H9 (cell line): ENCODE measurements at regions not wholly inside any gene's neighbourhood (a gene's known extent, or its start where the extent isn't known, plus 50 kb on each side); places are given as distances from the start of the nearest gene placed in this dataset.

Experiments
- DNase-seq: peaks from one replicate; pipeline ENCODE4 v3.0.0-alpha.2; 2017
- H2AFZ ChIP-seq: one replicate; pipeline ENCODE4 v1.6.1; 2013; ENCODE audit warnings: mild to moderate bottlenecking, low read length, control low read depth, moderate library complexity
- H2AK5ac ChIP-seq: 2 replicates; pipeline ENCODE4 v1.6.1; 2013; ENCODE audit warnings: low read length, control low read depth, mixed read lengths; ENCODE audit not compliant: insufficient read length
- H2BK120ac ChIP-seq: one replicate; pipeline ENCODE4 v1.6.1; 2013; ENCODE audit warnings: low read depth, mild to moderate bottlenecking, low read length, control low read depth, inconsistent platforms; ENCODE audit not compliant: poor library complexity, severe bottlenecking
- H2BK12ac ChIP-seq: 2 replicates; pipeline ENCODE4 v1.6.1; 2013; ENCODE audit warnings: low read length, control low read depth, mixed read lengths, low read depth; ENCODE audit not compliant: insufficient read length
- H2BK15ac ChIP-seq: 2 replicates; pipeline ENCODE4 v1.6.1; 2013; ENCODE audit warnings: low read depth, low read length, control low read depth
- H2BK20ac ChIP-seq: one replicate; pipeline ENCODE4 v1.6.1; 2013; ENCODE audit warnings: low read depth, mild to moderate bottlenecking, low read length, control low read depth, inconsistent platforms; ENCODE audit not compliant: poor library complexity, severe bottlenecking
- H2BK5ac ChIP-seq: 2 replicates; pipeline ENCODE4 v1.6.1; 2013; ENCODE audit warnings: low read length, control low read depth, mixed read lengths; ENCODE audit not compliant: insufficient read length
- H3K14ac ChIP-seq: 2 replicates; pipeline ENCODE4 v1.6.1; 2013; ENCODE audit warnings: low read length, control low read depth; ENCODE audit not compliant: insufficient read depth
- H3K18ac ChIP-seq: 2 replicates; pipeline ENCODE4 v1.6.1; 2013; ENCODE audit warnings: low read depth, mild to moderate bottlenecking, mixed read lengths, low read length, control low read depth; ENCODE audit not compliant: insufficient read length
- H3K23ac ChIP-seq: 2 replicates; pipeline ENCODE4 v1.6.1; 2013; ENCODE audit warnings: low read length, control low read depth, mixed read lengths, low read depth; ENCODE audit not compliant: insufficient read length
- H3K23me2 ChIP-seq: 2 replicates; pipeline ENCODE4 v1.6.1; 2013; ENCODE audit warnings: low read depth, mild to moderate bottlenecking, mixed read lengths, low read length, control low read depth; ENCODE audit not compliant: insufficient read length, poor library complexity, severe bottlenecking
- H3K27ac ChIP-seq: 2 replicates; pipeline ENCODE4 v1.5.1; 2013; ENCODE audit warnings: low read length, control low read depth, mixed read lengths, low read depth; ENCODE audit not compliant: insufficient read length
- H3K27me3 ChIP-seq: 2 replicates; pipeline ENCODE4 v1.6.1; 2013; ENCODE audit warnings: low read length, control low read depth, inconsistent platforms; ENCODE audit not compliant: insufficient read depth
- H3K4ac ChIP-seq: 2 replicates; pipeline ENCODE4 v1.6.1; 2013; ENCODE audit warnings: low read depth, mild to moderate bottlenecking, control low read depth, inconsistent platforms, low read length, moderate library complexity
- H3K4me1 ChIP-seq: 2 replicates; pipeline ENCODE4 v1.6.1; 2013; ENCODE audit warnings: low read length, control low read depth, inconsistent platforms; ENCODE audit not compliant: insufficient read depth
- H3K4me2 ChIP-seq: 2 replicates; pipeline ENCODE4 v1.6.1; 2013; ENCODE audit warnings: low read length, control low read depth, mixed read lengths; ENCODE audit not compliant: insufficient read length, insufficient read depth
- H3K56ac ChIP-seq: 2 replicates; pipeline ENCODE4 v1.6.1; 2013; ENCODE audit warnings: low read depth, mild to moderate bottlenecking, mixed read lengths, low read length, control low read depth; ENCODE audit not compliant: insufficient read length
- H3K79me1 ChIP-seq: 2 replicates; pipeline ENCODE4 v1.6.1; 2013; ENCODE audit warnings: low read depth, mild to moderate bottlenecking, moderate library complexity, low read length, control low read depth, inconsistent platforms; ENCODE audit not compliant: insufficient read depth, poor library complexity, severe bottlenecking
- H3K79me2 ChIP-seq: 2 replicates; pipeline ENCODE4 v1.6.1; 2013; ENCODE audit warnings: low read length, control low read depth, inconsistent platforms; ENCODE audit not compliant: insufficient read depth
- H3K9ac ChIP-seq: 2 replicates; pipeline ENCODE4 v1.6.1; 2013; ENCODE audit warnings: low read length, control low read depth, mixed read lengths; ENCODE audit not compliant: insufficient read length; ENCODE audit errors: extremely low read depth
- H3K9me3 ChIP-seq: one replicate; pipeline ENCODE4 v1.6.1; 2013; ENCODE audit warnings: low read depth, low read length, inconsistent platforms; ENCODE audit not compliant: control insufficient read depth
- H3T11ph ChIP-seq: one replicate; pipeline ENCODE4 v1.6.1; 2013; ENCODE audit warnings: mild to moderate bottlenecking, low read length, control low read depth, inconsistent platforms
- H4K20me1 ChIP-seq: one replicate; pipeline ENCODE4 v1.6.1; 2013; ENCODE audit not compliant: control insufficient read depth, insufficient read length, insufficient read depth
- H4K5ac ChIP-seq: 2 replicates; pipeline ENCODE4 v1.6.1; 2013; ENCODE audit warnings: low read depth, mild to moderate bottlenecking, mixed read lengths, low read length, control low read depth; ENCODE audit not compliant: insufficient read length
- H4K8ac ChIP-seq: replicated peaks from 2 replicates; pipeline ENCODE4 v1.6.1; 2013; ENCODE audit warnings: low read length, control low read depth, mixed read lengths, low read depth; ENCODE audit not compliant: insufficient read length
- H4K91ac ChIP-seq: 2 replicates; pipeline ENCODE4 v1.6.1; 2013; ENCODE audit warnings: low read depth, mild to moderate bottlenecking, moderate library complexity, mixed read lengths, low read length, control low read depth; ENCODE audit not compliant: insufficient read length
- H3K27ac Mint-ChIP-seq, 3 experiments: 2 replicates in 2 of 3; 3 replicates in 1 of 3; pipeline ENCODE4 v1.8.0; 2020 to 2021; ENCODE audit warnings: mixed read lengths in 3 of 3, mild to moderate bottlenecking in 1 of 3, moderate library complexity in 1 of 3
- H3K27me3 Mint-ChIP-seq: 2 replicates; pipeline ENCODE4 v1.8.0; 2021; ENCODE audit warnings: low read depth, mild to moderate bottlenecking, moderate library complexity, mixed read lengths
- H3K36me3 Mint-ChIP-seq, 3 experiments: 2 replicates in 2 of 3; 3 replicates in 1 of 3; pipeline ENCODE4 v1.8.0; 2020 to 2021; ENCODE audit warnings: low read depth in 3 of 3, mixed read lengths in 3 of 3; ENCODE audit not compliant: insufficient read depth in 1 of 3
- H3K4me1 Mint-ChIP-seq, 2 experiments: 2 replicates each; pipeline ENCODE4 v1.8.0; 2020; ENCODE audit warnings: mixed read lengths in 2 of 2
- H3K4me3 Mint-ChIP-seq, 2 experiments: 2 replicates in 1 of 2; 3 replicates in 1 of 2; pipeline ENCODE4 v1.8.0; 2020 to 2021; ENCODE audit warnings: mild to moderate bottlenecking in 2 of 2, mixed read lengths in 2 of 2, moderate library complexity in 1 of 2
- H3K9me3 Mint-ChIP-seq, 2 experiments: 2 replicates in 1 of 2; 3 replicates in 1 of 2; pipeline ENCODE4 v1.8.0; 2020; ENCODE audit warnings: mild to moderate bottlenecking in 2 of 2, mixed read lengths in 2 of 2, moderate library complexity in 1 of 2
- CTCF ChIP-seq: fragments of 200-600 bp; sonication (generic); conservative IDR thresholded peaks from 3 replicates; pipeline ENCODE4 v1.8.0; 2021; ENCODE audit warnings: antibody characterized with exemption, mild to moderate bottlenecking
- WGBS: extraction: QIAGEN DNeasy Blood & Tissue Kit; methylation state at CpG from one replicate; pipeline ENCODE4 v1.1.7; 2013; ENCODE audit warnings: missing lambda C conversion rate, low lambda C conversion rate, mixed read lengths; ENCODE audit not compliant: insufficient read length; ENCODE audit errors: extremely low coverage; 5-methylcytosine and 5-hydroxymethylcytosine counted together

GRCh38 chr13:91196958-91197357 lies 150.5 kb upstream of the MIR17HG start:
- no peak overlapping the region for H3K4ac ChIP-seq
- no peaks in the 10 kb centered on the region for H3K79me2 ChIP-seq
- DNase-seq: no peak
- Mint-ChIP-seq H3K27me3 (no peaks in the 10 kb centered on the region), H3K4me3 (no peak overlapping the region), H3K36me3 (no peaks in the 10 kb centered on the region), H3K9me3 (no peaks in the 10 kb centered on the region), H3K27ac (no peak overlapping the region), H3K4me1 (no peaks in the 10 kb centered on the region)
- no peak overlapping the region for H3T11ph ChIP-seq
- H2BK12ac ChIP-seq: no peak overlapping the region
- no peak overlapping the region for H3K56ac ChIP-seq
- 100% methylated on average over 1 of the region's 4 CpGs for WGBS
- H3K27me3 ChIP-seq: no peaks in the 10 kb centered on the region
- no peak overlapping the region for H2AK5ac ChIP-seq
- no peak for TF ChIP-seq CTCF
- no peak overlapping the region for H3K18ac ChIP-seq
- no peak overlapping the region for H3K27ac ChIP-seq
- H3K9me3 ChIP-seq: no peaks in the 10 kb centered on the region
- no peak overlapping the region for H3K23ac ChIP-seq
- H4K20me1 ChIP-seq: no peaks in the 10 kb centered on the region
- H2BK120ac ChIP-seq: no peak overlapping the region
- no peak overlapping the region for H2BK5ac ChIP-seq
- no peak overlapping the region for H2BK15ac ChIP-seq
- H2BK20ac ChIP-seq: no peak overlapping the region
- no peak overlapping the region for H3K14ac ChIP-seq
- no peaks in the 10 kb centered on the region for H3K79me1 ChIP-seq
- no peak overlapping the region for H2AFZ ChIP-seq
- H3K4me1 ChIP-seq: peaks cover 2% of the 10 kb centered on the region; the same call in 1 of the 2 replicates
- no peak overlapping the region for H3K9ac ChIP-seq
- H4K5ac ChIP-seq: no peak overlapping the region
- H3K4me2 ChIP-seq: no peak overlapping the region
- no peak overlapping the region for H4K8ac ChIP-seq
- H4K91ac ChIP-seq: no peak overlapping the region
- H3K23me2 ChIP-seq: no peaks in the 10 kb centered on the region
